GM21737 (cell line): ENCODE measurements at regions not wholly inside any gene's neighbourhood (a gene's known extent, or its start where the extent isn't known, plus 50 kb on each side); places are given as distances from the start of the nearest gene placed in this dataset.

Experiments
- ATAC-seq: cut with Tn5 transposase; IDR thresholded peaks from one replicate; pipeline ENCODE4 v1.9.1; 2021; ENCODE audit warnings: mild to moderate bottlenecking, moderate library complexity; ENCODE audit not compliant: unreplicated experiment

DNA sequence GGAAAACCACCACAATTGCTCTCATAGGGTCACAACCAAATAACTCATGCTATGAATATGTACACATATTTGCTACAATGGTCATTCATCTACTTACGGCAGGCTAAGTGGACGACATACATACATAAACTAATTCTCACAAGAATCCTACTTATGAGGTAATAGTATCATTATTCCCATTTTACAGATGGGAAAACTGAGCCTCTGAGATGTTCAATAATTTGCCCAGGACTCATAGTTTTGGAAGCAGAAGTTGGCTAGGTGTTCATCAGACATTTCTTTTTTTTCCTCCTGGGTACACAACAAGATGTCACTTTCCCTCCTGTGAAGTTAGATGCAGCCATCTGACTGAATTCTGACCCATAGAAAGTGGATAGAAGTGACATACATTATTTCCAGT lies 89.0 kb upstream of the PKDCC start:
- ATAC-seq: no peak

DNA sequence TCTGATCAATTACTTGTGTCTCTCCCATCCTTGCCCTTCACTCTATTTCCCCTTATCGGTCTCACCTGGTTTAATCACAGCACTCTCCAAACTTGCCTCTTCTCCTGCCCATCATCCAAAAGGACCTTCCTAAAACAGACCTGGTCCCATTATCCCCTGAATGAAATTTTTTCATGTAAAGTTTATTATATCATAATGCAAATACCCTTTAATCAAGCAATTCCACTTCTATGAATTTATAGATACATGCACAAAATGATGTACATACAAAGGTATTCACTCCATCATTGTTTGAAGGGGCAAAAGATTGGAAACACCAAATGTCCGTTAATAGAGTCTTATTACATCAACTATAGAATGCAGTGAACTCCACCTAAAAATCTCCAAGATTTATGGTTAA lies 88.1 kb upstream of the PKDCC start:
- ATAC-seq: no peak

DNA sequence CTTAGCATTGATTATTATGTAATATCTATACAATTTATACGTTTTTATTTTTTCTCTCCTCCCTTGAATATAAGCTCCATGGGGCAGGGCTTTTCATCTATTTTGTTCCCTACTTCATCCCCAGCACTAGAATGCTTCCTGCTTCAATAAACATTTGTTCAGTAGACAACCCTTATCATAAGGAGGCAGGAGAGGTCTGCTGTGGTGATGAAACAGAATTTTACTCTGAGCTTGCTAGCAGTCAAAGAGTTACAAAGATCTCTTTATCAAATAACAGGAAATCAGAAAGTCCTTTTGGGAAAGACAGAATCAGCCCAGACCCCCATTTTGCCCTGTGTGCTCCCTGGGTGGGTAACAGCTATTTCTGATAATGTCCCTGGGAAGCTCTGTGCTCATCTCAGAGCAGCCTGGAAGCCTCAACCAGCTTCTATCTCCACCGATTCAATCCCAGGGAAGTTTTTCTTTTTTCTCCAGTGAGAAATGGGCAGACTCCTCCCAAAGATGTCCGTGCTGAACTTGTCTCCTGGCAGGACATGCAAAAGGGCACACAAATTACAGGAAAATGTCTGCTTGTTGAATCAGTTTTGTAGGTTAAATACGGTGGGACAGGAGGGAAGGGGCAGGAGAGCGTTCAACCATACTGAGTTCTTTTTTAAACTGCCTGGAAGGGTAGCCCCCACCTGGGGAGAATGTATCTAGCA lies 84.7 kb upstream of the PKDCC start:
- ATAC-seq: no peak

DNA sequence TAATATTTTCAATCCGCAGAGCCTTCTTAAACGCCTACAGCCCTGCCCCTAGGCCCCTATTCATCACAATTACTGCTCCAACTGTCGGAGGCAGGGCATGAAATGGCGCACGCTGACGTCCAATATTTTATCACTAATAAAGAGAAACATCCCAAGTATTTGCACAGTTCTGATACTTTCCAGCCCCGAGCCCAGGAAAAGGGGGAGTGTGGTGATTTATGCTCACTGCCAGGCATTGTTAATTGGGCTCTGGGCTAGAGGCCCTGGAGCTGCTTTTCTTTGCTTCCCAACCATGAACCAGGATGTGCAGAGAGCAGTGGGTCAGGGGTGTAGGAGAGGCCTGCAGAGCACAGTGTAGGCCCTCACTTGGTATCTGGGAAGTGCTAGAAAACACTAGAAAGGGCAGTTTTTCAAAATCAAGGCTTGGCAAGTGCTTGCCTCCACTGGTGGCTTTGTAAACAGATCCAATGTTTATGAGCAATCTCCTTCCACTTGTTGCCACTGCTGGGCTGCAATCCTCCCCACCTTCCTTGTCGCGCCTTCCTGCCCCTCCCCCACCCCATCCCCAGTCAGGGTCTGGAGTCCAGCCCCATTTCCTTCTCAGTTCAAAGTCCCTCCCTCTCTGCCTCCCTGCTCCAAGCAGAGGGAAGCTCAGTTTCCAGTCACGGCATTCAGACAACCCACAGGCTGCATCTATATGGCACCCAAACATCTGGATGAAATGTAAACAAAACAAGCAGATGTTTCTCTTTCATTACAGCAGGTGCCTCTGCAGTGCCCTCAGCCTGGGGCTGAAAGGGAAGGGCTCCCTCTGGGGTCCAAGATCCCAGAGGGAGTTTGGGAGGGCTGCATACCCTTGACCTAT lies 83.9 kb upstream of the PKDCC start:
- ATAC-seq: no peak

- ATAC-seq: no peak
These were observed 82.5 kb upstream of the PKDCC start for GRCh38 chr2:41965173-41965908.

GRCh38 chr2:41965909-41966295 lies 81.9 kb upstream of the PKDCC start:
- ATAC-seq: no peak

GRCh38 chr2:41966431-41966893 lies 81.4 kb upstream of the PKDCC start:
- no peak for ATAC-seq

DNA sequence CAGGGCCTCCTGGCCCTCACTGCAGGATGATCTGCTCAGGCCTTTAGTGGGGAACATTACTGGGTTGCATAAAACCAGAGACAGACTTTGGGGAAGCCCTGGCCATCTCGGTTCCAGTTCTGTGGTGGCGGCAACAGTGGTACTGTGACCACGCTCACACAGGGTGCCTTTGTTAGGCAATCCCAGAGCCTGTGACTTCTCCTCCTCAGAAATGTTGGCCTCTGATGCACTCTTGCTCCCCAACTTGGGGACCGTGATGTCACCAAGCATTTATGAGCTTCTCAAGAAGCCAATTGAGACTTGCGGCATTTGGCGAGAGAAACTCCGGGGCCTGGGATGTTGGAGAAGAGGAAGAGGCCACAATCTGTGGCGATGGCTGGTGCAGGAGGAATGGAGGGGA lies 80.9 kb upstream of the PKDCC start:
- no peak for ATAC-seq

- no peak for ATAC-seq
These were observed 80.2 kb upstream of the PKDCC start for GRCh38 chr2:41967476-41968181.

DNA sequence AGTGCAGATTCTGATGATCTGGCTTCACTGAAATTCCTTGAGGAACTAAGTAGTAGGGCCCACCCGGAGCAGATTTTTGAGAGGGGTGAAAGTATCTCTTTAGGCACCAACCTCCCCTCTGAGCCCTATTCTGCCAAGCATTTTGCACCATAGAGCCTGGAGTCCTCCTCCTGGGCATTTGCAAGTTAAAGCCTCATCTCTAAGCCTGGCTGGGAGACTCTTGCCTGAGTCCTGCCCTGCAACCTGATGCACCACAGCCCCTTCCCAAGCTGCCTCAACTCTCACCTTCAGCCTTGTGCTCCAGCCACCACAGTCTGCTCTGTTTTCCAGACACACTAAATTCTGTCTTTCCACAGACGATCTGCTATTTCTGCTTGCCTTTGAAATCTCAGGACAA lies 79.6 kb upstream of the PKDCC start:
- no peak for ATAC-seq

DNA sequence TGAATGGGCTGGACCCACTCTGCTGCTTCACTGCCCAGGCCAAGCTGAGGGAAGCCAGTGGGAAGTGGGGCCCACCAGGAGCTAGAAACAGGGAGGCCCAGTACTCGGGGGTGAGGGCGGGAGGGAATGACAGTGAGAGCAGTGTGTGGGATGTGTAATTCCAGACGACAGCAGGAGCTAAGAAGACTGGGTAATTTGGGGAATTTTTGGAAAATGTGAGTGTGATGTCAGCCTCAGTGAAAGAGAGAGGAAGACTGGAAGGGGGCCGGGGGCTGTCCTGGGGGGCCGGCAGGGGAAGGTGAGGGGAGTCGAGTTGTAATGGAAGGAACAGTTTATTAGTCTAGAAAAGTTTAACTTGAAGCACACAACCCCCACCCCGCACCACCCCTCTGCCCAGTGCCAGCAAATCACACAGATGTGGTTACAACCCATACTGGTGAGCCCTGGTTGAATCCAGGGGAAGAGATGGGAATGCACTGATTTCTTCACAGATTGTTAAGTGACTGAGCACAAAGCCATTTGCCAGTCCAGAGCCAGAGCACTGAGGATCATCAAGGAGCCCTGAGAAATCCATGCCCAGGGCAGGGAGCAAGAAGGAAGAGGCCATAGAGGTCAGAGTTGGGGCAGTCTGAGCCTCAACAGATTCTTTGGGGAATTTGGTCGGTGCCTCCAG lies 76.7 kb upstream of the PKDCC start:
- ATAC-seq: no peak

DNA sequence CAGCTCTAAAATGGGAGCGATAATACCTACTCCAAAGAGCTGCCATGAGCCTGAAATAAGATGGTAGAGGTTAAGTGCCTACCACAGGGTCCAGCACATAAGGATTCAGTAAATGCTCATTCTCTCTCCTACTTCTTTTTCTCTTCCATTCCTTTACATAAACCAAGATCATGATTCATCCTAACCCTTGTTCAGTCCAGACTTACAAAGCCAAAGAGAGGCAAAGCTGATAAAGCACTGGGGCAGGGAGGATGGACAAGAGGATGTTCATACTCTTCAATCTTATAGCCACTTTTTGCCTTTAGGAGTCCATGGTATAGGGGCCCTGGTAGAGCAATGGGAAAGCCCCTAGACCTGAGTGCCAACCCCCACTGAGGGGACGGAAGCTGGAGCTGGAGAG lies 75.6 kb upstream of the PKDCC start:
- ATAC-seq: no peak

DNA sequence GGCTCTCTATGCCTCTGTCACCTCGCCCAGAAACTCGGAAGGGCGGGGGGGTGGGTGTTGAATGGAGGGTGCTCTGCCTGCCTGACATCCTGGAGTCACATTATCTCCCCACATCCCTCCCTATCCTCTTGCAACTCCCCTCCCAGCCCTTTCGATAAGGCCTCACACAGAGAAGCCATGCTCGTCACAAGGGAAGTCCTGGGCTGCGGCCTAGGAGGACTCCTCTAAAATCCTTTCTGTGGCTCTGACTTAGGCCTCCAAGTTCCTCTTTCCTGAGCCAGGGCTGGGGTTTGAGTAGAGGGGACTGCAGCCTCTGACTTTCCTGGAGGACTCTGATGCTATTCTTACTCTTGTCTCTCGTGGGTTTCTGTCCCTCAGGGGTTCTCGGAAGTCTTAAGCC lies 75.0 kb upstream of the PKDCC start:
- no peak for ATAC-seq

DNA sequence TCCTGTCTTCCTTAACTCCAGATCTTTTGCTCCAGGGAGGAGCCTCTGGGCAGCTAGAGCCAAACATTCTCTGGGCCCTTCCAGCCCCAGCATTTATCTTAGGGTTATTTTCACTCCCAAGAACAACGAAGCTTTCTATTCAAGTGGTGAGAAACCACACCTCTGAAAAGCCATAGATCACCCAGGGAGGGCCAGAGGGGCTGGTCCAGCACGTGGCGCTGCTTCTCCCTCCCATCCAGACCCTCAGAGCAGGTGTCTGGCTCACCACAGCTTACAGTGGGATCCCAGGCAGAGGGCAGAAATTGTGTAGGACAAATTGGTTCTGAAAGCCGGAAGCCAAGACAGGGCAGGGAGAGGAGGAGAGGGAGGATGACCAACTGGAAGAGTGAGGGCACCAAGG lies 74.0 kb upstream of the PKDCC start:
- ATAC-seq: no peak

DNA sequence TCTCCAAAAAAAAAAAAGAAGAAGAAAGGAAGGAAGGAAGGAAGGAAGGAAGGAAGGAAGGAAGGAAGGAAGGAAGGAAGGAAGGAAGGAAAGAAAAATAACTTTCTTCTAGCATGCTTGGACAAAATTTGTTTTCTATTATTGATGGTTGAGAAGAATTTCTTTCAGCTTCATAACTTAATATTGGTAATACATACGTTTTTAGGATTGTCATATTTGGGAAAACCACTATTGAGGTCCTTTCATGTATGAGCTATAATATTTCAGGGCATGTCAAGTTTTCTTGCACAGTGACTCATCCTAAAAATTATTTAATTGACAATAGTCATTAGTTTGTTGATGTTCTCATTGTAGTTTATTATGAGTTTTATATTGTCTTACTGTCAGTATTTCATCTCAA lies 66.4 kb upstream of the PKDCC start:
- ATAC-seq: no peak

DNA sequence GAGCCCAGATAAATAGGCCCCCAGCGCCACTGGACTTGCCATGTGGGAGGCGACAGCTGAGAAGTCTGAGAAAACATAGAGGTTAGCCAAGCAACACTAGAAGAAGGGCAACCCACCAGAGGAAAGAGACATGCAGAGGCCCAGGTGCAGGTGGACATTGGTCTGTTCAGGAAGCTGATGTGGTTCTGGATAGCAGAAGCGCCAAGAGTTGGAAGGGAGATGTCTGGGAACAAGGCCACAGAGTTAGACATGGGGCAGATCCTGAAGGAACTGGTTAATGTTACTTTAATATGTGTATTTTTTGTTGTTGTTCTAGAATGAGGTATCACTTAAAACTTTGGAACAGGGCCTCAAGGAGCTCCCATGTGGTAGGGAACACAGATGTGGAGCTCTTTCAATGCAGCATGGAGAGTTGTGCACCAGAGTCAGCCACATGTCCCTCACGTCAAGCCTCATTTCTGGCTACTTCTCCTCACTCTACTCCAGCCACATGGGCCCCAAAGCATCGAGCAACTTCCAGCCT lies 62.2 kb upstream of the PKDCC start:
- no peak for ATAC-seq

GRCh38 chr2:41989501-41990180 lies 58.2 kb upstream of the PKDCC start:
- ATAC-seq: no peak

DNA sequence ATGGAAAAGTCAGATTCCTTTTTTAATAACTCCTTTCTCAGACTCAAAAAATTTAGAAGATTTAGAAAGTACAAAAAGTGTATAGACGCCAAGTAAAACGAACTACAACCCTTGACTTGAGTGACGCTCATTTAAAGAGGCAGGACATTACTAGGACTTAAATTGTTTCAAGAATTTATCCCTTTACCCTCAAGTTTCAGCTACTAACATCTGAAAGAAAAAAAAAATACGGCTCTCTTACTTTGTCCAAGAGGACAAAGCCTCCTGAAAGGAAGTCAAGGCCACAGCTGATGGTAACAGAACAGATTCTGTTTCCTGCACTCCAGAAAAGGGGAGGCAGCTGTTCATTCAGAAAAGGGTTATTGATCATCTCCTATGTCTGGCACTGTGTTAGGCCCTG lies 57.6 kb upstream of the PKDCC start:
- no peak for ATAC-seq

DNA sequence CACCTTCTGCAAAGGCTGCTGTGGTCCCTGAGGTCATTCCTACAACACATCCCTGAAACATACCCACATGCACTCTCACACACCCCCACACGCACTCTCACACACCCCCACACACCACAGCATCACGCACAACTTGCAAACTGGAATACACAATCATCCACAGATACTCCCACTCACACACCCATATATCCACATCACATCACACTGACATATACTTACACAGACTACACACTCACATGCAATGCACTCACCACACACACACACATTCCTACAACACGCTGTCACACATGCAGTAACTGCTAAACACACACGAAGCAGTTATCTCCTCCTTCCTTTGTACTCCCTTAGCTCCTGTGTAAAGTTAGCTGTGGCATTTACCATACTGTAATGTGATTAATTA lies 57.1 kb upstream of the PKDCC start:
- no peak for ATAC-seq
